ENCODE measurements at regions not wholly inside any gene's neighbourhood (a gene's known extent, or its start where the extent isn't known, plus 50 kb on each side); places are given as distances from the start of the nearest gene placed in this dataset.

GRCh38 chr3:143190101-143190500 is 70.5 kb downstream of the CHST2 start:
- no peak for DNase-seq (ENCODE audit: extremely low spot score, unreplicated experiment)
- TF ChIP-seq CTCF (IDR thresholded peaks at IDR 0.05): no peak
- H3K27me3 Mint-ChIP-seq (ENCODE audit: unreplicated experiment): peaks cover 6% of the 10 kb centered on the region
- H3K4me1 Mint-ChIP-seq (ENCODE audit: unreplicated experiment): no peaks in the 10 kb centered on the region
- no peaks in the 10 kb centered on the region for H3K36me3 Mint-ChIP-seq (ENCODE audit: unreplicated experiment)
- H3K4me3 Mint-ChIP-seq (ENCODE audit: unreplicated experiment): no peak overlapping the region
- no peaks in the 10 kb centered on the region for H3K9me3 Mint-ChIP-seq (ENCODE audit: unreplicated experiment)
- H3K27ac Mint-ChIP-seq (ENCODE audit: unreplicated experiment): no peak overlapping the region

GRCh38 chr3:143192193-143192592 is 72.6 kb downstream of the CHST2 start:
- TF ChIP-seq CTCF (IDR thresholded peaks at IDR 0.05): no peak
- DNase-seq (ENCODE audit: extremely low spot score, unreplicated experiment): no peak
- no peaks in the 10 kb centered on the region for H3K36me3 Mint-ChIP-seq (ENCODE audit: unreplicated experiment)

GRCh38 chr3:143200001-143200924 is 80.7 kb downstream of the CHST2 start:
- Mint-ChIP-seq H3K4me3 (ENCODE audit: unreplicated experiment) (no peak overlapping the region), H3K27ac (ENCODE audit: unreplicated experiment) (no peak overlapping the region), H3K36me3 (ENCODE audit: unreplicated experiment) (no peaks in the 10 kb centered on the region), H3K27me3 (ENCODE audit: unreplicated experiment) (no peaks in the 10 kb centered on the region), H3K4me1 (ENCODE audit: unreplicated experiment) (peaks cover 4% of the 10 kb centered on the region), H3K9me3 (ENCODE audit: unreplicated experiment) (peaks cover 18% of the 10 kb centered on the region)
- no peak for TF ChIP-seq CTCF (IDR thresholded peaks at IDR 0.05)
- no peak for DNase-seq (ENCODE audit: extremely low spot score, unreplicated experiment)

More at GRCh38 chr3:143192193-143192592, 72.6 kb downstream of the CHST2 start:
- no peaks in the 10 kb centered on the region for H3K9me3 Mint-ChIP-seq (ENCODE audit: unreplicated experiment)
- no peak overlapping the region for H3K27ac Mint-ChIP-seq (ENCODE audit: unreplicated experiment)
- H3K4me3 Mint-ChIP-seq (ENCODE audit: unreplicated experiment): no peak overlapping the region
- peaks cover 6% of the 10 kb centered on the region for H3K27me3 Mint-ChIP-seq (ENCODE audit: unreplicated experiment)
- H3K4me1 Mint-ChIP-seq (ENCODE audit: unreplicated experiment): no peaks in the 10 kb centered on the region

GRCh38 chr3:143201045-143201444 is 81.5 kb downstream of the CHST2 start:
- no peak overlapping the region for H3K4me3 Mint-ChIP-seq (ENCODE audit: unreplicated experiment)
- DNase-seq (ENCODE audit: extremely low spot score, unreplicated experiment): no peak
- H3K27me3 Mint-ChIP-seq (ENCODE audit: unreplicated experiment): no peaks in the 10 kb centered on the region
- no peak overlapping the region for H3K27ac Mint-ChIP-seq (ENCODE audit: unreplicated experiment)
- H3K4me1 Mint-ChIP-seq (ENCODE audit: unreplicated experiment): peaks cover 4% of the 10 kb centered on the region
- H3K36me3 Mint-ChIP-seq (ENCODE audit: unreplicated experiment): no peaks in the 10 kb centered on the region
- TF ChIP-seq CTCF (IDR thresholded peaks at IDR 0.05): no peak
- H3K9me3 Mint-ChIP-seq (ENCODE audit: unreplicated experiment): peaks cover 18% of the 10 kb centered on the region

GRCh38 chr3:143201870-143202752 is 82.5 kb downstream of the CHST2 start:
- no peak overlapping the region for H3K4me3 Mint-ChIP-seq (ENCODE audit: unreplicated experiment)
- no peaks in the 10 kb centered on the region for H3K27me3 Mint-ChIP-seq (ENCODE audit: unreplicated experiment)
- H3K9me3 Mint-ChIP-seq (ENCODE audit: unreplicated experiment): peaks cover 18% of the 10 kb centered on the region
- no peak for TF ChIP-seq CTCF (IDR thresholded peaks at IDR 0.05)
- DNase-seq (ENCODE audit: extremely low spot score, unreplicated experiment): no peak
- H3K36me3 Mint-ChIP-seq (ENCODE audit: unreplicated experiment): no peaks in the 10 kb centered on the region
- H3K4me1 Mint-ChIP-seq (ENCODE audit: unreplicated experiment): peaks cover 11% of the 10 kb centered on the region
- no peak overlapping the region for H3K27ac Mint-ChIP-seq (ENCODE audit: unreplicated experiment)
